Vagina (tissue), 2 donors: ENCODE measurements at regions not wholly inside any gene's neighbourhood (a gene's known extent, or its start where the extent isn't known, plus 50 kb on each side); places are given as distances from the start of the nearest gene placed in this dataset.
"Not testable (repeated sequence)": the region's sequence is repeated elsewhere in the genome, so short reads cannot be mapped to it uniquely, and the experiment has no call there.

ENCODE experiments used
- DNase-seq, 2 donors: peaks; one replicate each; pipeline ENCODE4 v3.0.0-alpha.2; 2017; ENCODE audit errors: extremely low spot score in 2 of 2
- H3K27ac ChIP-seq: fragments of 200-600 bp; sonication (generic); one replicate; pipeline ENCODE4 v1.5.1; 2019
- H3K27me3 ChIP-seq: fragments of 200-600 bp; sonication (generic); one replicate; pipeline ENCODE4 v1.5.1; 2019
- H3K36me3 ChIP-seq, 2 donors: fragments of 200-600 bp; sonication (generic); one replicate each; pipeline ENCODE4 v1.5.1; 2017 to 2019
- H3K4me1 ChIP-seq: fragments of 200-600 bp; sonication (generic); one replicate; pipeline ENCODE4 v1.5.1; 2019
- H3K4me3 ChIP-seq, 2 donors: fragments of 200-600 bp; sonication (generic); 1 replicate in 1 of 2; 2 replicates in 1 of 2; pipeline ENCODE4 v1.5.1; 2016 to 2019
- H3K9me3 ChIP-seq: fragments of 200-600 bp; sonication (generic); one replicate; pipeline ENCODE4 v1.5.1; 2019
- CTCF ChIP-seq, 3 experiments: fragments of 450-650 bp in 2 of 3; fragments of 200-600 bp in 1 of 3; sonication (generic) in 1 of 3; IDR thresholded peaks; one replicate each; pipeline ENCODE4 v1.5.1; 2017 to 2019; ENCODE audit warnings: antibody characterized with exemption in 3 of 3, mild to moderate bottlenecking in 2 of 3, moderate library complexity in 2 of 3
- POLR2A ChIP-seq, 2 donors: fragments of 450-650 bp; IDR thresholded peaks; one replicate each; pipeline ENCODE4 v1.6.1; 2017; ENCODE audit warnings: antibody characterized with exemption in 2 of 2, mild to moderate bottlenecking in 2 of 2, moderate library complexity in 2 of 2
- POLR2AphosphoS5 ChIP-seq, 2 donors: sonication (generic); formaldehyde crosslinking; IDR thresholded peaks; one replicate each; pipeline ENCODE4 v1.9.0; 2017; ENCODE audit warnings: antibody characterized with exemption in 2 of 2, mild to moderate bottlenecking in 2 of 2, low read depth in 1 of 2; ENCODE audit not compliant: insufficient read depth in 1 of 2
- intact Hi-C: fragments of 100-400 bp; cut with DNase I; formaldehyde crosslinking; loops from one replicate; pipeline ENCODE4 v1.15.1; 2023

- no peak overlapping the region for H3K27ac ChIP-seq
- no peak overlapping the region for H3K4me3 ChIP-seq
- no peak for DNase-seq
- TF ChIP-seq POLR2A (IDR thresholded peaks at IDR 0.05) (no peak), CTCF (IDR thresholded peaks at IDR 0.05) (no peak), POLR2AphosphoS5 (IDR thresholded peaks at IDR 0.05; ENCODE audit: insufficient read depth in 1 of 2, low read depth in 1 of 2) (no peak)
- H3K36me3 ChIP-seq = no peaks in the 10 kb centered on the region
- no peaks in the 10 kb centered on the region for H3K4me1 ChIP-seq
- H3K27me3 ChIP-seq = no peaks in the 10 kb centered on the region
- H3K9me3 ChIP-seq = no peaks in the 10 kb centered on the region
- intact Hi-C loops = no loop called here
Measured at GRCh38 chr5:109630093-109630492, 59.6 kb upstream of the MAN2A1 start.

GRCh38 chr5:109628591-109628990 is 61.1 kb upstream of the MAN2A1 start:
- intact Hi-C loops = no loop called here
- H3K27me3 ChIP-seq = no peaks in the 10 kb centered on the region
- H3K4me1 ChIP-seq = no peaks in the 10 kb centered on the region
- TF ChIP-seq CTCF (IDR thresholded peaks at IDR 0.05) (no peak), POLR2A (IDR thresholded peaks at IDR 0.05) (no peak), POLR2AphosphoS5 (IDR thresholded peaks at IDR 0.05; ENCODE audit: insufficient read depth in 1 of 2, low read depth in 1 of 2) (no peak)
- H3K9me3 ChIP-seq = no peaks in the 10 kb centered on the region
- H3K27ac ChIP-seq = no peak overlapping the region
- no peaks in the 10 kb centered on the region for H3K36me3 ChIP-seq
- no peak overlapping the region for H3K4me3 ChIP-seq
- DNase-seq = no peak

GRCh38 chr5:109621266-109621665 is 68.5 kb upstream of the MAN2A1 start:
- H3K27me3 ChIP-seq, H3K27ac ChIP-seq, H3K4me3 ChIP-seq, H3K4me1 ChIP-seq, intact Hi-C loops, H3K36me3 ChIP-seq, DNase-seq, H3K9me3 ChIP-seq: not testable (repeated sequence)

- TF ChIP-seq CTCF (IDR thresholded peaks at IDR 0.05) (no peak), POLR2AphosphoS5 (IDR thresholded peaks at IDR 0.05; ENCODE audit: insufficient read depth in 1 of 2, low read depth in 1 of 2) (no peak), POLR2A (IDR thresholded peaks at IDR 0.05) (no peak)
- no peaks in the 10 kb centered on the region for H3K36me3 ChIP-seq
- no peak overlapping the region for H3K4me3 ChIP-seq
- no peak overlapping the region for H3K27ac ChIP-seq
- DNase-seq = no peak
- intact Hi-C loops = no loop called here
- no peaks in the 10 kb centered on the region for H3K27me3 ChIP-seq
- no peaks in the 10 kb centered on the region for H3K9me3 ChIP-seq
- no peaks in the 10 kb centered on the region for H3K4me1 ChIP-seq
Measured at GRCh38 chr5:109620651-109621050, 69.1 kb upstream of the MAN2A1 start.

GRCh38 chr5:109619606-109620005 is 70.1 kb upstream of the MAN2A1 start:
- Histone ChIP-seq H3K4me3 (no peak overlapping the region), H3K36me3 (no peaks in the 10 kb centered on the region), H3K27ac (no peak overlapping the region), H3K9me3 (no peaks in the 10 kb centered on the region), H3K27me3 (no peaks in the 10 kb centered on the region), H3K4me1 (no peaks in the 10 kb centered on the region)
- TF ChIP-seq POLR2A (IDR thresholded peaks at IDR 0.05) (no peak), POLR2AphosphoS5 (IDR thresholded peaks at IDR 0.05; ENCODE audit: insufficient read depth in 1 of 2, low read depth in 1 of 2) (no peak), CTCF (IDR thresholded peaks at IDR 0.05) (no peak)
- intact Hi-C loops = no loop called here
- DNase-seq = no peak

- H3K27me3 ChIP-seq = no peaks in the 10 kb centered on the region
- no peaks in the 10 kb centered on the region for H3K4me1 ChIP-seq
- DNase-seq = no peak
- H3K27ac ChIP-seq = no peak overlapping the region
- intact Hi-C loops = no loop called here
- no peak overlapping the region for H3K4me3 ChIP-seq
- TF ChIP-seq CTCF (IDR thresholded peaks at IDR 0.05) = no peak
- no peak for TF ChIP-seq POLR2AphosphoS5 (IDR thresholded peaks at IDR 0.05; ENCODE audit: insufficient read depth in 1 of 2, low read depth in 1 of 2)
- TF ChIP-seq POLR2A (IDR thresholded peaks at IDR 0.05) = no peak
- H3K36me3 ChIP-seq = no peaks in the 10 kb centered on the region
- H3K9me3 ChIP-seq = no peaks in the 10 kb centered on the region
Measured at GRCh38 chr5:109619021-109619460, 70.7 kb upstream of the MAN2A1 start.
